Heart left ventricle (tissue), 16 donors: ENCODE measurements at regions not wholly inside any gene's neighbourhood (a gene's known extent, or its start where the extent isn't known, plus 50 kb on each side); places are given as distances from the start of the nearest gene placed in this dataset.

ENCODE experiments used
- ATAC-seq, 4 donors: fragments of 200-7000 bp; cut with Tn5 transposase; one replicate each; pipeline ENCODE4 v1.9.1; 2020 to 2022; ENCODE audit warnings: moderate library complexity in 4 of 4, mild to moderate bottlenecking in 3 of 4, moderate number of reproducible peaks in 1 of 4
- DNase-seq, 5 donors: peaks; one replicate each; pipeline ENCODE4 v3.0.0-alpha.2; 2020
- H3K27ac ChIP-seq, 12 donors: fragments of 200-600 bp; sonication (generic) in 4 of 12; one replicate each; pipeline versions ENCODE4 v1.5.0 to v1.8.0; 2016 to 2022; ENCODE audit warnings: mild to moderate bottlenecking in 2 of 12
- H3K27me3 ChIP-seq, 9 donors: fragments of 200-600 bp; sonication (generic) in 2 of 9; one replicate each; pipeline versions ENCODE4 v1.5.1 to v1.8.0; 2016 to 2022; ENCODE audit warnings: mild to moderate bottlenecking in 3 of 9
- H3K36me3 ChIP-seq, 9 donors: fragments of 200-600 bp; sonication (generic) in 2 of 9; one replicate each; pipeline versions ENCODE4 v1.5.0 to v1.8.0; 2018 to 2022; ENCODE audit warnings: mild to moderate bottlenecking in 2 of 9
- H3K4me1 ChIP-seq, 12 donors: fragments of 200-600 bp; sonication (generic) in 4 of 12; one replicate each; pipeline versions ENCODE4 v1.5.0 to v1.8.0; 2016 to 2022; ENCODE audit warnings: mild to moderate bottlenecking in 3 of 12
- H3K4me3 ChIP-seq, 12 donors: fragments of 200-600 bp; sonication (generic) in 4 of 12; one replicate each; pipeline versions ENCODE4 v1.5.0 to v1.8.0; 2017 to 2022; ENCODE audit warnings: mild to moderate bottlenecking in 9 of 12, moderate library complexity in 4 of 12
- H3K9me3 ChIP-seq, 12 donors: fragments of 200-600 bp; sonication (generic) in 4 of 12; one replicate each; pipeline versions ENCODE4 v1.5.0 to v1.8.0; 2016 to 2022; ENCODE audit warnings: mild to moderate bottlenecking in 1 of 12
- POLR2A ChIP-seq, 2 donors: fragments of 450-650 bp; IDR thresholded peaks; one replicate each; pipeline ENCODE4 v1.6.1; 2017; ENCODE audit warnings: antibody characterized with exemption in 2 of 2, mild to moderate bottlenecking in 2 of 2, moderate library complexity in 2 of 2
- WGBS, 4 donors: extraction: QIAGEN DNeasy Blood & Tissue Kit in 2 of 4; methylation state at CpG; one replicate each; pipeline versions ENCODE4 v1.1.5 to v1.1.7; 2013 to 2018; 5-methylcytosine and 5-hydroxymethylcytosine counted together
- intact Hi-C, 10 donors: fragments of 100-400 bp; cut with DNase I; formaldehyde crosslinking; loops; one replicate each; pipeline versions ENCODE4 v1.11.1 to v1.14.2; 2022
- TF ChIP-seq, protein P1 (sequence below), 12 donors: fragments of 200-600 bp; sonication (generic) in 4 of 12; IDR thresholded peaks; one replicate each; pipeline versions ENCODE4 v1.5.0 to v1.8.0; 2018 to 2022; ENCODE audit warnings: antibody characterized with exemption in 12 of 12, mild to moderate bottlenecking in 5 of 12
- donor health status: ischemic (EF 13 %, LVEDD 7.1; RV severe dilation, severe dysfunction).
- donor health status: healthy with polysubstance abuse.
- donor health status: DM: no; HTN: yes; CAD: no.
- donor health status: DM: no; HTN: no; CAD: no.
- donor health status: ischemic (EF 25% LVEDD 6.9; RV normal size, moderate dysfunction).
- donor health status: ischemic (EF 25% LVEDD 5.7; RV mildly dilated, moderate dysfunction).
- donor health status: healthy.
- donor health status: DM: yes; HTN: yes; CAD: no.
- donor health status: ischemic (EF 35%, LVEDD 5.7; RV mildly dilated, moderate dysfunction).
- donor health status: nonischemic (EF 11% LVEDD 7.7; RV severe dilation, severe dysfunction).
- donor health status: DM: yes; HTN: yes; CAD: no.
- donor health status: PGD.
- donor health status: ischemic (EF 29% LVEDD 5.4; RV normal size, mild dysfunction).
- donor health status: nonischemic (EF 23%, LVEDD 6.1; RV moderate dilation, normal function).

DNA sequence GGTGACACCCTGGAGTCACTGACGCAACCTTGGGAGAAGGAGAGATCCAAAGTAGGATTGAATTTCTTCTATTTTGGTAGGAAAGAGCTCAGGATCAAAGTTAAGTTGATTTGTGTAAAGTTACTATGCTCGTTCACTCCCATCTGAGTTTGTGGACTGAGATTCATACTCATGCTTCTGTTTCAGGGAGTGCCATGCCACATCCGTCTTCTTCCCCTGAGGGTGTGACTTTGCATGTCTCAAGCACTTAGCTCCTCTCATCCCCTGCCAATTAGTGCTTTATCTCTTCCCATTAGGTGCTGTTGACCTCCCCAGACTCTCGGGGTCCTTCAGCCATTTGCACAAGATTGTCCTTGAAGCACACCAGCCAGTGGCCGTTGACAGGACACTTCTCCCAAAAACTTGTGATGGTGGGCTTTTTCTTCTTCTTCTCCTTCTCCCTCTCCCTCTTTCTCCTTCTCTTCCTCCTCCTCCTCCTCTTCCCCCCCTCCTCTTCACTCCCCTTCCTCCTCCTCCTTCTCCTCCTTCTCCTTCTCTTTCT lies 232.2 kb upstream of the KLF4 start:
- H3K9me3 ChIP-seq, result no peaks in the 10 kb centered on the region
- TF ChIP-seq POLR2A (IDR thresholded peaks at IDR 0.05), result no peak
- TF ChIP-seq, protein P1, sequence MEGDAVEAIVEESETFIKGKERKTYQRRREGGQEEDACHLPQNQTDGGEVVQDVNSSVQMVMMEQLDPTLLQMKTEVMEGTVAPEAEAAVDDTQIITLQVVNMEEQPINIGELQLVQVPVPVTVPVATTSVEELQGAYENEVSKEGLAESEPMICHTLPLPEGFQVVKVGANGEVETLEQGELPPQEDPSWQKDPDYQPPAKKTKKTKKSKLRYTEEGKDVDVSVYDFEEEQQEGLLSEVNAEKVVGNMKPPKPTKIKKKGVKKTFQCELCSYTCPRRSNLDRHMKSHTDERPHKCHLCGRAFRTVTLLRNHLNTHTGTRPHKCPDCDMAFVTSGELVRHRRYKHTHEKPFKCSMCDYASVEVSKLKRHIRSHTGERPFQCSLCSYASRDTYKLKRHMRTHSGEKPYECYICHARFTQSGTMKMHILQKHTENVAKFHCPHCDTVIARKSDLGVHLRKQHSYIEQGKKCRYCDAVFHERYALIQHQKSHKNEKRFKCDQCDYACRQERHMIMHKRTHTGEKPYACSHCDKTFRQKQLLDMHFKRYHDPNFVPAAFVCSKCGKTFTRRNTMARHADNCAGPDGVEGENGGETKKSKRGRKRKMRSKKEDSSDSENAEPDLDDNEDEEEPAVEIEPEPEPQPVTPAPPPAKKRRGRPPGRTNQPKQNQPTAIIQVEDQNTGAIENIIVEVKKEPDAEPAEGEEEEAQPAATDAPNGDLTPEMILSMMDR (IDR thresholded peaks at IDR 0.05), result no peak
- 56 to 72% (median 71%) methylated on average over 5 of the region's 5 CpGs for WGBS, 4 donors
- intact Hi-C loops, result loop anchor here in 1 of 10 donors (5.0 kb wide), 1 partner anchor 39 kb away; no protein-coding TSS in a partner anchor
- H3K27ac ChIP-seq, result no peak overlapping the region
- H3K27me3 ChIP-seq, result no peaks in the 10 kb centered on the region
- H3K4me1 ChIP-seq, result peaks cover 0 to 1% (median 0%) of the 10 kb centered on the region in 12 donors
- no peaks in the 10 kb centered on the region for H3K36me3 ChIP-seq
- DNase-seq (no peak), ATAC-seq (no peak)
- no peak overlapping the region for H3K4me3 ChIP-seq

DNA sequence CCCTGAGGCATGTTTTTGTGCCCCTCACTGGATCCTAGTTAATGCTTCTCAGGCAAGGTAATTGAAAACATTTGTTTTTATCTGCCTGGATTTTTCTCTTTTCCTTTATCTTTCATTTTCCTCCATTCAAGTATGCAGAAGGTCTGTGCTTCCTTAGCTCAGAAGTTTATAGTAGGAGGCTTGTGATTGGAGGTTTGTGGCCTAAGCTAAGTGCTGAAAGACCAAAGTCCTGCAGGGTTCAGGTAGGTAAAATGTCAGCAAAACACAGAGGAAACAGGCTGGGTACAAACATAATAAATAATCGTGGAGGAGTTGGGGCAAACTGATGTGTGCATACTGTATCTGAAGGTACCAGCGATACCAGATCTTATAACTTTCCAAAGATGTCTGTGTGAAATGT lies 230.9 kb upstream of the KLF4 start:
- 86 to 92% (median 90%) methylated on average over 2 of the region's 2 CpGs for WGBS, 4 donors
- no peaks in the 10 kb centered on the region for H3K9me3 ChIP-seq

DNA sequence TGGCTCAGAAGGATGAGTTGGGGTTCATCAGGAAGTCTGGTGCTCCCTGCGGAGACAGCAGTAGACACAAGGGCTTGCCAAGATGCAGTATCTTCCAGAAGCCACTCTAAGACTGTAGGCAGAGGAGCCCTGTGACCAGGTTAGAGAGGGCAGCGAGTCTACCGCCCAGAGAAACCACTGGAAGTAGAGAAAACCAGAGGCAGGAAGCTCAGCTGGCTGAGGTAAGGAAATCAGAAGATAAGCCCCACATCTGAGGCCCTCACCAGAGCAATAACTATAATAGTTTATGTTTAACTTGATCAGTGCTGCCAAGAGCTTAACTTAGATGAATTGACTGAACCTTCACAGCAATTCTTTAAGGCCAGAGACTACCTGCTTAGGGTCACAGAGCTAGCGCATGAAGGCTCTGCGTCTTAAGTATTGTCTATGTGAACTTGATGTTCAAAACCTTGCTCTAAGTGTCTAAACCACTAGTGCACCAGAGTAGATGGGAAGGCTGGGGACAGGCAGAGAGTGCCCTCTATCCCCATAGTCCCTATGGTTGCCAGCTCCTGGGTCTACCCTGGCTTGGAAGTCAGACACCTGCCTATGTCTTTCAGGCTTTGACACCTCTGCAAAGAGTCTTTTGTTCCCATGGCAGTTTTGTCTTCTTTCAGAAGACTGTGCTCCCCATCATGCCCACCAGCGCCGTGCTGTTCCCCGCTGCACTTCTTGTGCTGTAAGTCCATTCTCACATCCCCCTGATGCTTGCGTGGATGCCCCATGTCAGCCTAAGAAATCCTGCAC lies 228.2 kb upstream of the KLF4 start:
- TF ChIP-seq, protein P1 (IDR thresholded peaks at IDR 0.05), result no peak
- no peak for TF ChIP-seq POLR2A (IDR thresholded peaks at IDR 0.05)
- no peaks in the 10 kb centered on the region for H3K4me1 ChIP-seq
- no peaks in the 10 kb centered on the region for H3K27me3 ChIP-seq
- no peaks in the 10 kb centered on the region for H3K9me3 ChIP-seq
- intact Hi-C loops, result no loop called here
- no peak for ATAC-seq
- no peak for DNase-seq
- H3K4me3 ChIP-seq, result no peak overlapping the region
- no peak overlapping the region for H3K27ac ChIP-seq
- H3K36me3 ChIP-seq, result no peaks in the 10 kb centered on the region
- WGBS, 4 donors, result 90 to 97% (median 95%) methylated on average over 9 of the region's 9 CpGs

More for the DNA sequence above, 230.9 kb upstream of the KLF4 start:
- DNase-seq (no peak), ATAC-seq (no peak)
- no peaks in the 10 kb centered on the region for H3K4me1 ChIP-seq
- TF ChIP-seq POLR2A (IDR thresholded peaks at IDR 0.05), result no peak
- TF ChIP-seq, protein P1 (IDR thresholded peaks at IDR 0.05), result no peak
- no peaks in the 10 kb centered on the region for H3K36me3 ChIP-seq
- no peak overlapping the region for H3K27ac ChIP-seq
- H3K27me3 ChIP-seq, result no peaks in the 10 kb centered on the region
- intact Hi-C loops, result loop anchor here in 1 of 10 donors (5.0 kb wide), 1 partner anchor 38 kb away; no protein-coding TSS in a partner anchor
- no peak overlapping the region for H3K4me3 ChIP-seq

DNA sequence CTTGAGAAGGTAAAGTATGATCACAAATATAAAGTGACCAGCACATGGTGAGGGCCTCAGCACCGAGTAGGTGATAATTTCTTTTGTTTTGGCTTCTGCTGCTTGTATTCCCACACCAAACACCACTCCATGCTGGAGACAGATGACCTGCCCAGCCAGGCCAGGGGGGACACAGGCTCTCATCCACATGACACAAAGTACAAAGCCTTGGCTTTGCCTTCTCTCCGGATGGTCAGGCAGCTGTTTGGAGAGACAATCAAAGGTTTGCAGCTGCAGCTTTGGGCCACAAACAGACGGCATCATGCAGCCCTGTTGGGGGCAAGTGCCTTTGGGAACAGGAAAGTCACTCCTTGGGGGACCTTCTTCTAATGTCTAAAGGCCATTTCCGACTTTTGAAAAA lies 226.2 kb upstream of the KLF4 start:
- TF ChIP-seq, protein P1 (IDR thresholded peaks at IDR 0.05), result no peak
- no peak for TF ChIP-seq POLR2A (IDR thresholded peaks at IDR 0.05)
- no peak overlapping the region for H3K4me3 ChIP-seq
- no peak for DNase-seq
- H3K27me3 ChIP-seq, result no peaks in the 10 kb centered on the region
- no peaks in the 10 kb centered on the region for H3K36me3 ChIP-seq
- no peak for ATAC-seq
- H3K9me3 ChIP-seq, result no peaks in the 10 kb centered on the region
- intact Hi-C loops, result no loop called here
- H3K4me1 ChIP-seq, result peaks cover 0 to 16% (median 3%) of the 10 kb centered on the region in 12 donors
- H3K27ac ChIP-seq, result no peak overlapping the region
- WGBS, 4 donors, result 68 to 72% (median 69%) methylated on average over 4 of the region's 4 CpGs
